HG02943 (cell line): ENCODE measurements at regions not wholly inside any gene's neighbourhood (a gene's known extent, or its start where the extent isn't known, plus 50 kb on each side); places are given as distances from the start of the nearest gene placed in this dataset.
"Not testable (repeated sequence)": the region's sequence is repeated elsewhere in the genome, so short reads cannot be mapped to it uniquely, and the experiment has no call there.

Experiments
- ATAC-seq: cut with Tn5 transposase; IDR thresholded peaks from one replicate; pipeline ENCODE4 v1.9.1; 2021; ENCODE audit warnings: mild to moderate bottlenecking, low read depth, moderate library complexity; ENCODE audit not compliant: unreplicated experiment

GRCh38 chr12:17132336-17132735, 526.4 kb upstream of the LMO3 start:
- no peak for ATAC-seq

GRCh38 chr12:17116538-17116937, 510.6 kb upstream of the LMO3 start:
- not testable (repeated sequence) for ATAC-seq

GRCh38 chr12:17110316-17110715, 504.4 kb upstream of the LMO3 start:
- ATAC-seq: no peak

GRCh38 chr12:17108877-17109541, 503.0 kb upstream of the LMO3 start:
- ATAC-seq: no peak

GRCh38 chr12:17104801-17105200, 498.8 kb upstream of the LMO3 start:
- no peak for ATAC-seq

GRCh38 chr12:17097674-17098073, 491.7 kb upstream of the LMO3 start:
- no peak for ATAC-seq

GRCh38 chr12:17084831-17085230, 478.9 kb upstream of the LMO3 start:
- ATAC-seq: no peak

- no peak for ATAC-seq
Observed at GRCh38 chr12:17079251-17079909, 473.4 kb upstream of the LMO3 start.

GRCh38 chr12:17077594-17077993, 471.6 kb upstream of the LMO3 start:
- no peak for ATAC-seq

- ATAC-seq: no peak
Observed at GRCh38 chr12:17076811-17077210, 470.8 kb upstream of the LMO3 start.

GRCh38 chr12:17076028-17076744, 470.2 kb upstream of the LMO3 start:
- no peak for ATAC-seq

GRCh38 chr12:17064834-17065233, 458.9 kb upstream of the LMO3 start:
- ATAC-seq: no peak

- no peak for ATAC-seq
Observed at GRCh38 chr12:17062267-17063036, 456.5 kb upstream of the LMO3 start.

GRCh38 chr12:17060260-17060659, 454.3 kb upstream of the LMO3 start:
- ATAC-seq: no peak

GRCh38 chr12:17056546-17056945, 450.6 kb upstream of the LMO3 start:
- no peak for ATAC-seq

GRCh38 chr12:17038923-17039322, 433.0 kb upstream of the LMO3 start:
- no peak for ATAC-seq

- no peak for ATAC-seq
Observed at GRCh38 chr12:17035372-17035771, 429.4 kb upstream of the LMO3 start.

- no peak for ATAC-seq
Observed at GRCh38 chr12:17030338-17030737, 424.4 kb upstream of the LMO3 start.

- ATAC-seq: no peak
Observed at GRCh38 chr12:17028348-17028747, 422.4 kb upstream of the LMO3 start.

GRCh38 chr12:17025424-17025823, 419.5 kb upstream of the LMO3 start:
- ATAC-seq: not testable (repeated sequence)

- ATAC-seq: no peak
Observed at GRCh38 chr12:17020765-17021164, 414.8 kb upstream of the LMO3 start.
